B cell (primary cell): ENCODE measurements at regions not wholly inside any gene's neighbourhood (a gene's known extent, or its start where the extent isn't known, plus 50 kb on each side); places are given as distances from the start of the nearest gene placed in this dataset.

Experiments used
- ATAC-seq: fragments of 200-7000 bp; cut with Tn5 transposase; one replicate; pipeline ENCODE4 v1.10.0; 2021; ENCODE audit warnings: low read depth, mild to moderate bottlenecking, moderate number of reproducible peaks, moderate library complexity
- CTCF ChIA-PET: fragments of 350-600 bp; sonication (Branson Sonifier 250); formaldehyde crosslinking; loops from one replicate; lab custom pipeline; 2021; ENCODE audit warnings: antibody characterized with exemption, inconsistent platforms; lab: Charles Lee
- POLR2A ChIA-PET: fragments of 350-600 bp; sonication (Branson Sonifier 250); formaldehyde crosslinking; loops from one replicate; lab custom pipeline; 2021; ENCODE audit warnings: antibody characterized with exemption; lab: Charles Lee
- DNase-seq: peaks from one replicate; pipeline ENCODE4 v3.0.0; 2013
- H2AFZ ChIP-seq: 2 replicates; pipeline ENCODE4 v1.6.1; 2012; ENCODE audit warnings: mild to moderate bottlenecking, low read depth, low read length; ENCODE audit not compliant: insufficient read depth, poor library complexity, severe bottlenecking
- H3K27ac ChIP-seq, 2 donors: 1 replicate in 1 of 2; 2 replicates in 1 of 2; pipeline ENCODE4 v1.5.1; 2012 to 2013; ENCODE audit warnings: low read length in 2 of 2, mild to moderate bottlenecking in 2 of 2, moderate library complexity in 1 of 2
- H3K27me3 ChIP-seq, 4 experiments: fragments of 200-600 bp in 1 of 4; sonication (generic) in 1 of 4; replicated peaks in 1 of 4; 1 replicate in 2 of 4; 2 replicates in 2 of 4; pipeline versions ENCODE4 v1.6.1 to v1.7.0; 2013 to 2016; ENCODE audit warnings: low read length in 3 of 4, mild to moderate bottlenecking in 2 of 4, mixed read lengths in 1 of 4, moderate library complexity in 1 of 4; ENCODE audit not compliant: insufficient read depth in 4 of 4, control insufficient read depth in 3 of 4; ENCODE audit errors: control extremely low read depth in 1 of 4
- H3K36me3 ChIP-seq, 2 experiments: replicated peaks in 1 of 2; 1 replicate in 1 of 2; 2 replicates in 1 of 2; pipeline versions ENCODE4 v1.6.1 to v1.7.1; 2013; ENCODE audit warnings: low read length in 1 of 2; ENCODE audit not compliant: insufficient read depth in 2 of 2, control insufficient read depth in 1 of 2; ENCODE audit errors: control extremely low read depth in 1 of 2, extremely low read depth in 1 of 2
- H3K4me1 ChIP-seq, 2 donors: fragments of 200-600 bp in 1 of 2; sonication (generic) in 1 of 2; 1 replicate in 1 of 2; 2 replicates in 1 of 2; pipeline versions ENCODE4 v1.5.1 to v1.6.1; 2013 to 2017; ENCODE audit warnings: low read length in 2 of 2; ENCODE audit not compliant: control insufficient read depth in 2 of 2, insufficient read depth in 2 of 2
- H3K4me2 ChIP-seq: replicated peaks from 2 replicates; pipeline ENCODE3; 2012; ENCODE audit warnings: mild to moderate bottlenecking, low read depth, low read length; ENCODE audit not compliant: poor library complexity, severe bottlenecking
- H3K4me3 ChIP-seq, 5 experiments: fragments of 200-600 bp in 1 of 5; sonication (generic) in 1 of 5; 1 replicate in 3 of 5; 2 replicates in 2 of 5; pipeline versions ENCODE4 v1.5.1 to v1.7.0; 2011 to 2016; ENCODE audit warnings: low read length in 4 of 5, mild to moderate bottlenecking in 4 of 5, low read depth in 2 of 5, control low read depth in 1 of 5, moderate library complexity in 1 of 5; ENCODE audit not compliant: insufficient read depth in 1 of 5; ENCODE audit errors: control extremely low read depth in 1 of 5, extremely low read depth in 1 of 5
- H3K79me2 ChIP-seq: fragments of 200-600 bp; sonication (generic); one replicate; pipeline ENCODE4 v1.6.0; 2016; ENCODE audit warnings: low read length; ENCODE audit not compliant: control insufficient read depth, insufficient read depth
- H3K9ac ChIP-seq: fragments of 200-600 bp; sonication (generic); 2 replicates; pipeline ENCODE4 v1.6.1; 2017; ENCODE audit warnings: mild to moderate bottlenecking, low read length, moderate library complexity
- H3K9me3 ChIP-seq, 3 donors: one replicate each; pipeline versions ENCODE4 v1.6.1 to v1.7.1; 2013; ENCODE audit warnings: low read length in 2 of 3; ENCODE audit not compliant: control insufficient read depth in 2 of 3, insufficient read depth in 1 of 3; ENCODE audit errors: control extremely low read depth in 1 of 3
- H4K20me1 ChIP-seq: 2 replicates; pipeline ENCODE4 v1.6.0; 2012; ENCODE audit warnings: mild to moderate bottlenecking, low read length; ENCODE audit not compliant: insufficient read depth, control insufficient read depth, poor library complexity, severe bottlenecking
- H3K27ac Mint-ChIP-seq: one replicate; pipeline ENCODE4 v1.8.0; 2021; ENCODE audit warnings: mixed read lengths
- H3K27me3 Mint-ChIP-seq: one replicate; pipeline ENCODE4 v1.8.0; 2021; ENCODE audit warnings: mixed read lengths
- H3K4me1 Mint-ChIP-seq: one replicate; pipeline ENCODE4 v1.8.0; 2021; ENCODE audit warnings: mixed read lengths
- H3K4me3 Mint-ChIP-seq: one replicate; pipeline ENCODE4 v1.8.0; 2021; ENCODE audit warnings: mixed read lengths
- H3K9me3 Mint-ChIP-seq: one replicate; pipeline ENCODE4 v1.8.0; 2022; ENCODE audit warnings: mixed read lengths; ENCODE audit not compliant: insufficient read depth
- CTCF ChIP-seq: fragments of 200-600 bp; IDR thresholded peaks from one replicate; pipeline ENCODE4 v1.8.0; 2022; ENCODE audit warnings: antibody characterized with exemption, mild to moderate bottlenecking
- EZH2 ChIP-seq: IDR thresholded peaks from 2 replicates; pipeline ENCODE4 v1.6.1; 2012; ENCODE audit warnings: borderline replicate concordance, low read depth, mild to moderate bottlenecking, moderate library complexity, low read length; ENCODE audit not compliant: insufficient read depth, poor library complexity, severe bottlenecking
- WGBS: methylation state at CpG from one replicate; pipeline ENCODE4 v1.1.5; 2013; ENCODE audit warnings: missing lambda C conversion rate; ENCODE audit not compliant: insufficient coverage; 5-methylcytosine and 5-hydroxymethylcytosine counted together
- intact Hi-C: fragments of 100-400 bp; cut with micrococcal nuclease; formaldehyde crosslinking; loops from one replicate; pipeline ENCODE4 v1.10.0; 2022

- peak overlapping the region; percentile 22 for H3K27ac Mint-ChIP-seq
- Histone ChIP-seq H3K79me2 (no peaks in the 10 kb centered on the region), H3K9ac (no peak overlapping the region), H3K27me3 (no peaks in the 10 kb centered on the region), H3K4me2 (peak overlapping the region; percentile 15), H3K4me1 (peaks cover 8 to 32% of the 10 kb centered on the region in 2 donors), H3K36me3 (no peaks in the 10 kb centered on the region), H2AFZ (peak overlapping the region; percentile 9), H4K20me1 (no peaks in the 10 kb centered on the region), H3K9me3 (peaks cover 0 to 12% (median 0%) of the 10 kb centered on the region in 3 donors), H3K27ac (peak overlapping the region in 1 of 2 donors; percentile 41), H3K4me3 (no peak overlapping the region)
- ChIA-PET POLR2A (no interaction called here), CTCF (no interaction called here)
- no peak for TF ChIP-seq EZH2
- no peak for TF ChIP-seq CTCF
- H3K9me3 Mint-ChIP-seq = peaks cover 2% of the 10 kb centered on the region
- no peak for ATAC-seq
- peak; percentile 22 for DNase-seq
- intact Hi-C loops = no loop called here
- H3K27me3 Mint-ChIP-seq = no peaks in the 10 kb centered on the region
- WGBS = 93% methylated on average over 2 of the region's 4 CpGs
- H3K4me1 Mint-ChIP-seq = peaks cover 24% of the 10 kb centered on the region
- H3K4me3 Mint-ChIP-seq = peak overlapping the region; percentile 21
Observed at GRCh38 chr6:62371453-62372210, 85.6 kb upstream of the KHDRBS2 start.

GRCh38 chr6:62367601-62368000, 81.6 kb upstream of the KHDRBS2 start:
- Histone ChIP-seq H4K20me1 (no peaks in the 10 kb centered on the region), H2AFZ (peak overlapping the region; percentile 40), H3K27me3 (no peaks in the 10 kb centered on the region), H3K36me3 (no peaks in the 10 kb centered on the region), H3K9ac (peak overlapping the region; percentile 58), H3K27ac (peak overlapping the region; percentile 67 to 87), H3K79me2 (no peaks in the 10 kb centered on the region), H3K4me3 (peak overlapping the region in 4 of 5 experiments; percentile 35 to 54 (median 40)), H3K4me2 (peak overlapping the region; percentile 80), H3K9me3 (peaks cover 0 to 9% (median 2%) of the 10 kb centered on the region in 3 donors), H3K4me1 (peaks cover 8 to 31% of the 10 kb centered on the region in 2 donors)
- ChIA-PET CTCF (no interaction called here), POLR2A (no interaction called here)
- no peaks in the 10 kb centered on the region for H3K27me3 Mint-ChIP-seq
- H3K4me1 Mint-ChIP-seq = peaks cover 25% of the 10 kb centered on the region
- peaks cover 3% of the 10 kb centered on the region for H3K9me3 Mint-ChIP-seq
- WGBS = no CpG with 5 or more reads among the region's 5 CpGs
- peak; percentile 90 for ATAC-seq
- peak overlapping the region; percentile 80 for H3K4me3 Mint-ChIP-seq
- peak overlapping the region; percentile 15 for H3K27ac Mint-ChIP-seq
- TF ChIP-seq EZH2 = no peak
- no peak for TF ChIP-seq CTCF
- intact Hi-C loops = loop anchor here (2.0 kb wide), 1 partner anchor 81 kb away; the partner anchor contains the start of gene KHDRBS2
- DNase-seq = peak; percentile 66
